HEK293 (cell line): ENCODE measurements at regions not wholly inside any gene's neighbourhood (a gene's known extent, or its start where the extent isn't known, plus 50 kb on each side); places are given as distances from the start of the nearest gene placed in this dataset.

ENCODE experiments used
- CTCF ChIA-PET: fragments of 350-600 bp; formaldehyde crosslinking; extraction: SDS; loops from one replicate; lab custom pipeline; 2021; ENCODE audit warnings: antibody characterized with exemption; lab: Yijun Ruan, JAX
- POLR2A ChIA-PET: fragments of 300-600 bp; formaldehyde crosslinking; extraction: SDS; loops from one replicate; lab custom pipeline; 2020; ENCODE audit warnings: antibody characterized with exemption, inconsistent platforms; lab: Yijun Ruan, JAX
- H3K27ac ChIP-seq: fragments of 200-500 bp; sonication (Bioruptor generic); 2 replicates; pipeline ENCODE4 v1.5.1; 2014; ENCODE audit warnings: low read depth, low read length, control low read depth, inconsistent platforms; ENCODE audit errors: extremely low read depth
- H3K36me3 ChIP-seq, 2 experiments: fragments of 200-500 bp in 1 of 2; sonication (Bioruptor generic) in 1 of 2; 1 replicate in 1 of 2; 2 replicates in 1 of 2; pipeline ENCODE4 v1.5.1; 2014 to 2017; ENCODE audit warnings: inconsistent platforms in 2 of 2, low read length in 2 of 2; ENCODE audit not compliant: control insufficient read depth in 2 of 2, insufficient read depth in 1 of 2
- H3K4me1 ChIP-seq: fragments of 200-500 bp; sonication (Bioruptor generic); 2 replicates; pipeline ENCODE4 v1.5.1; 2014; ENCODE audit warnings: mild to moderate bottlenecking, low read length, inconsistent platforms; ENCODE audit not compliant: control insufficient read depth, insufficient read depth
- H3K4me3 ChIP-seq: 2 replicates; pipeline ENCODE4 v1.5.1; 2011; ENCODE audit warnings: low read depth, mild to moderate bottlenecking, control low read depth, low read length, moderate library complexity
- H3K9me3 ChIP-seq: fragments of 200-500 bp; sonication (Bioruptor generic); 2 replicates; pipeline ENCODE4 v1.5.1; 2014; ENCODE audit warnings: low read depth, low read length, inconsistent platforms; ENCODE audit not compliant: control insufficient read depth, insufficient read depth
- MZF1 ChIP-seq: fragments of 450-650 bp; formaldehyde crosslinking; IDR thresholded peaks from 2 replicates; pipeline ENCODE4 v1.5.1; 2017; ENCODE audit warnings: missing biosample characterization, missing genetic modification characterization, borderline replicate concordance
- SP3 ChIP-seq: fragments of 450-650 bp; formaldehyde crosslinking; IDR thresholded peaks from 2 replicates; pipeline ENCODE4 v1.5.1; 2016; ENCODE audit warnings: missing biosample characterization, missing genetic modification characterization
- ZNF133 ChIP-seq: fragments of 450-650 bp; formaldehyde crosslinking; IDR thresholded peaks from 2 replicates; pipeline ENCODE4 v1.5.1; 2016; ENCODE audit warnings: missing biosample characterization, missing genetic modification characterization
- ZNF140 ChIP-seq: fragments of 450-650 bp; formaldehyde crosslinking; IDR thresholded peaks from 2 replicates; pipeline ENCODE4 v1.5.1; 2016; ENCODE audit warnings: missing biosample characterization, missing genetic modification characterization
- ZNF146 ChIP-seq: fragments of 450-650 bp; formaldehyde crosslinking; IDR thresholded peaks from 2 replicates; pipeline ENCODE4 v1.5.1; 2016; ENCODE audit warnings: missing biosample characterization, missing genetic modification characterization
- ZNF184 ChIP-seq: fragments of 450-650 bp; IDR thresholded peaks from 2 replicates; pipeline ENCODE4 v1.5.1; 2018; ENCODE audit warnings: missing biosample characterization, mild to moderate bottlenecking, missing genetic modification characterization
- ZNF2 ChIP-seq: fragments of 450-650 bp; formaldehyde crosslinking; IDR thresholded peaks from 2 replicates; pipeline ENCODE4 v1.5.1; 2016; ENCODE audit warnings: missing biosample characterization, missing genetic modification characterization
- ZNF302 ChIP-seq: fragments of 450-650 bp; formaldehyde crosslinking; IDR thresholded peaks from 2 replicates; pipeline ENCODE4 v1.5.1; 2016; ENCODE audit warnings: missing biosample characterization, missing genetic modification characterization, low read depth
- ZNF426 ChIP-seq: fragments of 450-650 bp; formaldehyde crosslinking; IDR thresholded peaks from 2 replicates; pipeline ENCODE4 v1.5.1; 2017; ENCODE audit warnings: missing biosample characterization, missing genetic modification characterization, mild to moderate bottlenecking, inconsistent platforms, moderate library complexity
- ZNF571 ChIP-seq: fragments of 450-650 bp; formaldehyde crosslinking; IDR thresholded peaks from 2 replicates; pipeline ENCODE4 v1.5.0; 2017; ENCODE audit warnings: missing biosample characterization, missing genetic modification characterization
- ZNF610 ChIP-seq: fragments of 450-650 bp; formaldehyde crosslinking; IDR thresholded peaks from 2 replicates; pipeline ENCODE4 v1.5.1; 2016; ENCODE audit warnings: missing biosample characterization, missing genetic modification characterization, borderline replicate concordance
- ZNF621 ChIP-seq: fragments of 450-650 bp; formaldehyde crosslinking; IDR thresholded peaks from 2 replicates; pipeline ENCODE4 v1.5.1; 2017; ENCODE audit warnings: missing biosample characterization, missing genetic modification characterization
- ZNF626 ChIP-seq: fragments of 450-650 bp; sonication (Bioruptor Pico); formaldehyde crosslinking; IDR thresholded peaks from 2 replicates; pipeline ENCODE4 v1.5.1; 2018; ENCODE audit warnings: missing biosample characterization, missing genetic modification characterization, inconsistent platforms
- ZNF747 ChIP-seq: fragments of 450-650 bp; formaldehyde crosslinking; IDR thresholded peaks from 2 replicates; pipeline ENCODE4 v1.5.1; 2016; ENCODE audit warnings: missing biosample characterization, missing genetic modification characterization
- TF ChIP-seq, protein P1 (sequence below): fragments of 450-650 bp; formaldehyde crosslinking; IDR thresholded peaks from 2 replicates; pipeline ENCODE4 v1.5.1; 2016; ENCODE audit warnings: missing biosample characterization, missing genetic modification characterization

DNA sequence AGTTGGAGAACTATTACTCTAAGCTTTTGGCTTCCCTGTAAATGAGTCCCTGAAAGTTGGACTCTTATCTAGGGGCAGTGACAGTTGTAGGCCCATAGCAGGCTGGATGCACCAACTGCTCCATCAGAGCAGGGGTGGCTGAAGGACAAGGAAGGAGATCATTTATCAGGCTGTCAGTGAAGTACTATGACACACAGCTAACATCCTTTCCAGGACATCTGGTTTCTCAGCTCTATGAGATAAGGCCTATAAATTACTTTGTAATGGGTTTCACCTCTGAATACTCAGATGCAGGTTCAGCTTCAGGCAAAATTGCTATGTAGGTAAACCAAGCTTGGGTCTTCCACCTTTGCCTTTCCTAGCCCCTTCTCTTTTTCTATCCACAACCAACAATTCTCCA, 468.5 kb downstream of the KIF16B start:
- Histone ChIP-seq H3K27ac (no peak overlapping the region), H3K4me3 (no peak overlapping the region), H3K9me3 (no peaks in the 10 kb centered on the region), H3K36me3 (no peaks in the 10 kb centered on the region), H3K4me1 (no peaks in the 10 kb centered on the region)
- TF ChIP-seq SP3 (tag by site-specific recombination) (no peak), ZNF610 (no peak), ZNF140 (tag by site-specific recombination) (no peak), ZNF184 (tag by site-specific recombination) (no peak), ZNF146 (tag by site-specific recombination) (no peak), ZNF2 (tag by site-specific recombination) (no peak), MZF1 (tag by site-specific recombination) (no peak), ZNF621 (tag by site-specific recombination) (no peak), ZNF426 (no peak), ZNF302 (tag by site-specific recombination) (no peak), ZNF626 (tag by site-specific recombination) (no peak), ZNF571 (no peak), ZNF133 (tag by site-specific recombination) (no peak), ZNF747 (tag by site-specific recombination) (no peak)
- TF ChIP-seq, protein P1, sequence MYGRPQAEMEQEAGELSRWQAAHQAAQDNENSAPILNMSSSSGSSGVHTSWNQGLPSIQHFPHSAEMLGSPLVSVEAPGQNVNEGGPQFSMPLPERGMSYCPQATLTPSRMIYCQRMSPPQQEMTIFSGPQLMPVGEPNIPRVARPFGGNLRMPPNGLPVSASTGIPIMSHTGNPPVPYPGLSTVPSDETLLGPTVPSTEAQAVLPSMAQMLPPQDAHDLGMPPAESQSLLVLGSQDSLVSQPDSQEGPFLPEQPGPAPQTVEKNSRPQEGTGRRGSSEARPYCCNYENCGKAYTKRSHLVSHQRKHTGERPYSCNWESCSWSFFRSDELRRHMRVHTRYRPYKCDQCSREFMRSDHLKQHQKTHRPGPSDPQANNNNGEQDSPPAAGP (tag by site-specific recombination): no peak
- ChIA-PET POLR2A (no interaction called here), CTCF (interaction anchor here (0.5 kb wide), 1 partner anchor 12 kb away, joined by 3 read pairs; no protein-coding TSS in a partner anchor)
